DMS53 treated with DMSO at 0.1 percent for 48 hours (cell line): ENCODE measurements at regions not wholly inside any gene's neighbourhood (a gene's known extent, or its start where the extent isn't known, plus 50 kb on each side); places are given as distances from the start of the nearest gene placed in this dataset.
"Not testable (repeated sequence)": the region's sequence is repeated elsewhere in the genome, so short reads cannot be mapped to it uniquely, and the experiment has no call there.

ENCODE experiments used
- DNase-seq: peaks from one replicate; lab custom pipeline; 2025; ENCODE audit not compliant: unreplicated experiment; lab: John Stamatoyannopoulos, UW

GRCh38 chr5:89190515-89191265, 307.7 kb upstream of the MEF2C start:
- DNase-seq, result no peak

DNA sequence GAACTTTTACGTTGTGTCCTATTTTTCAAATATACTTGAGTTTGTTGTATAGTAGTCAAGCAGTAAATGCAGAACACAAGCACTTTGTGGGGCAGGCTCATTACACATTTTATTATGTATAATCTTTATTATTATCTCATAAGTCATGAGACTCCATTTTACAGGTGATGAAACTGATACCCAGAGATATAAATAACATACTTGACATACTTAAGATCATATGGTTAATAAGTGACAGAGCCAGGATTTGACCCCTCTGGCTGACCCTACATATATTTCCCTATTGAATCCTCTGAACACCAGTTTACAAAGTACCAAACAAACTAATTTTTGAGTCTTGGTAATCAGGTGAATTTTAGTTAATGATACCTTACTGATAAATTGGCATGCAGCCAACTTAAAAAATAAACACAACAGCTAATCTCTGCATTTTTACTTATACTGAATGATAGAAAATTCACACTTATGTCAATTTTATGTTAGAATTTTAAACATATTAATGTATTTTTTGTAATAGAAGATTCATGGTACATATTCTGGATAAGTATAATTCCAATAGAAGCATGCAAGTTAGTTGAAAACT, 305.0 kb upstream of the MEF2C start:
- peak; percentile 8 for DNase-seq

DNA sequence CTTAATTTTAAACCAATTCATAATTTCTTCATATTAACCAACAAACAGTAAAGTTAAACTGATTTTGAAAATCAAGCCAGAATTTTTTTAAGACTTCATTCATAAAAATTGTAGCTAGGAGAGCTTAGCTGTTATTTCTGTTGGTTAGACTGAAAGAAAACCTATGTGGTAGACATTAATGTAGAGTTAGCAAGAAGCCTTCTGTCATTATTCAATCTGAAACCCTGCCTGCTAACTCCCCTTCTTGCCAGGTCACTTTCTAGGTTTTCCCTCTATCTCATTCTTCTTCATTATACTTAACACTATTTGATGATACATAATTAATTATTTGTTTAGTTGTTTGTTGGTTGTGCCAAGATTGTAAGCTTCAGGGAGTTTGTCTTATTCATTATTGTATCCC, 304.3 kb upstream of the MEF2C start:
- DNase-seq, result no peak

DNA sequence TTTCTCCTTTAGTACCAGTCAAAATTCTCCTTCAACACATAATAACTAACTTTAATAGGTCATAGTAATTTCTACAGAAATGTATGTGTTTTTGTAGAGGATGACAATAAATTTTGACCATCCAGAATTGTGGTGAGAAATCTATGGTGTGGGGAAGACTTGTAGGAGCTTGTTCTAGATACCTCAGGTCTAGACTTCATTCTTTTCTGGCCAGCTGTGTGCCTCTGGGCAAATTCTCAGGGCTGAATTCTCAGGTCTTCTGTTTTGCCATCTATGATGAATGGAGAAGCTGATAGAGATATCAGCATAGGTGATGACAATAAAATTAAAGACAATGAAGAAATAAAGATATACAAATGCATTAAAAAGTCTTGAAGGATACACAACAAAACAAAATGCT, 298.6 kb upstream of the MEF2C start:
- no peak for DNase-seq

GRCh38 chr5:89179731-89180130, 296.7 kb upstream of the MEF2C start:
- DNase-seq, result no peak

- DNase-seq, result no peak
Measured at GRCh38 chr5:89178541-89178940, 295.6 kb upstream of the MEF2C start.

DNA sequence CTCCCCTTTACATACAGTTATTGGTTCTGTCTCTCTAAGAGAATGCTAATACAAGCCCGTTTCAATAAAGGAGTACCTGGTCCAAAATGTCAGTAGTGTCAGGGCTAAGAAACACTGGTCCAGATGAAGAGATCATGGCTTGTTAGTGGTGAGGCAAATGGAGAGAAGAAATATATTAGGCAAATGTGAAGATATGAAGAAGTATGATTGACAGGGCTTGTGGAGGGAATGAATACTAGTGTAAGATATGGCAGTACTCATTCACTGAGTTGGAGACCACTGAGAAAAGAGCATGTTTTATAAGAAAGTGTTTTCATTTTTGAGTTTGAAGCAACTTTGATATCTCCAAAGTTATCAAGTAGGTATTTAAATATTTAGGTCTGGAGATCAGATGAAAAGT, 290.5 kb upstream of the MEF2C start:
- DNase-seq, result no peak

- no peak for DNase-seq
Measured at GRCh38 chr5:89168766-89169165, 285.8 kb upstream of the MEF2C start.

- DNase-seq, result not testable (repeated sequence)
Measured at GRCh38 chr5:89164703-89165102, 281.7 kb upstream of the MEF2C start.

DNA sequence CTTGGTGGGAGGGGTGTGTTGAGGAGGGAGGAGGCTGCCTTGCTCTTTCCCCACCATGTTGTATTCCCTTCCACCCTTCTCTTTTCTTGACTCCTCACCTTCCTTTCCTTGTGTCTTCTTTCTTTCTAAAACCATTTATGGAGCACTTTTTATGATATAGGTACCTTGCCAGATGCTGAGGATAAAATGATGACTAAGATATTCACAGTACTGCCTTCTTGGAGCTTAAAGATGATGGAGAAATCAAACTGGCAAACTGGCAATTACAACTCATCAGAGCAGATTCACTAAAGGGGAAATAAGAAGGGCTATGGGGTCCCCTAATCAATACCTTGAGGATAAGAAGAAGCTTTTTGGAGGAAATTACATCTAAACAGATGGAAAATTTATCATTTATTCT, 273.2 kb upstream of the MEF2C start:
- no peak for DNase-seq

GRCh38 chr5:89147031-89147430, 264.0 kb upstream of the MEF2C start:
- no peak for DNase-seq

DNA sequence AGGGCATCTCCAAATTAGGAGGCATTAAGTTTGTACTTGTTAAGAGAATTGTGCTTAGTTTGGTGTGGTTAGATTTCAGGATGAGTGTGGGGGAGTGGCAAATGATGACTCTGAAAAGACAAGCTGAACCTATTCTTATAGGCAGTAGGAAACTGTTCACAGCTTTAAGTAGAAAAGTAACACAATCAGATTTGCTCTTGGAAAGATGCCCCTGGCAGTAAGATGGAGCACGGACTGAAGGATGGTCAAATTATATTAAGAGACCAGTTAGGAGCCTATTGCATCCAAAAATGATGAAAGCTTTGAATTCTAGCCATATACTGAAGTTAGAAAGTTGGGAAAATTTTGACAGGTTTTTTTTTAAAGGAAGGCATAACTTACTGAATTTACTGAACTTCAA, 254.2 kb upstream of the MEF2C start:
- DNase-seq, result no peak

DNA sequence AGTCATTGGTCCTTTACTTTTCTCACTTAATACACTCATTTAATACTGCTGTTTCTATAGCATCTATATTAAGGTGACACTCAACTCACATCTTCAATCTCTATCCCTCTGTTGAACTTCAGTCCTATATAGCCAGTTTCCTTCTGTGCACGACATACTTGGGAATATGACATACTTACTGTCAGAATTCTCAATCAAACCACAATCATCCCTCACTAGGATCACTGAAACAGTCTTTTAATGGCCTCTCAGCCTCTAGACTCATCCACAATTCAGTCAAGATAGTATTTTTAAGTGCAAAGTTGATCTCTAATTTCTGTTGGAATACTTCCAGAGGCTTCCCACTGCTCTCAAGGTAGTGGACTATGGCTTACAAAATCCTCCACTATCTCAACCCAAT, 251.0 kb upstream of the MEF2C start:
- DNase-seq, result no peak

DNA sequence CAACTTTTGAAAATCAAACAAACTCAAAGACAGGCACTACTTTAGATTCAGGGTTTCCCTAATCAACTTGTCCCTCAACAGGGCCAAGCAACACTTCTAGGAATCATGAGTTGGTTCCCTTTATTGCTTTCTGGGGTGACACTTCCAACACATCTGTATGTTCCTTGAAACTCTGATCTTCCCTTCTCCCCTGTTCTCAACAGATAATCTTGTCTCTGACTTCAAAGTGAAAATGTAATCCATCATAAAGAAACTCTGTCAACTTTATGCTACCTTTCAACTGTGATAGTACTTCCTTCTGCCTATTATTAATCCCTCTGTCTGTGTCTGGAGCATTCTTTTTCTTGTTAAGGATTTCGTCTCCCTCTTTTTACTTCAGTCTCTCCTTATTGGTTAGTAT, 250.1 kb upstream of the MEF2C start:
- no peak for DNase-seq

GRCh38 chr5:89130851-89131250, 247.9 kb upstream of the MEF2C start:
- no peak for DNase-seq

DNA sequence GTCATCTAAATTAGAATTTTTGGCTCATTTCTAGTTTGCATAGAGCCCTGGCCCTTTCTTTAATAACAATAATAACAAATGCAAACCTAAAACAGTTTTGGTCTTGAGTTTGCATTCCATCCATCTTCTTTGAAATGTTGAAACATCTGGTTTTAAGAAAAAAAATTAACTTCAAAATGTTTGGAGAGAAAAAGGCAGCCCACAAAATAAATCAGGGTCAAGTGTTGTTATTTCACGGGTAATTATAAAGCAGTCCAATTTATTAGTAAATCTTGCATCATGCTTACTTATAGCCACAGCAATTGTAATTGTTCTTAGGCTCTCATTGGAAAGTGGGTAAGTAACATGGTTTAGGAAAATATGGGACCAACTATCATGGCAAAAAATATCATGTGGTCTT, 247.0 kb upstream of the MEF2C start:
- DNase-seq, result no peak

DNA sequence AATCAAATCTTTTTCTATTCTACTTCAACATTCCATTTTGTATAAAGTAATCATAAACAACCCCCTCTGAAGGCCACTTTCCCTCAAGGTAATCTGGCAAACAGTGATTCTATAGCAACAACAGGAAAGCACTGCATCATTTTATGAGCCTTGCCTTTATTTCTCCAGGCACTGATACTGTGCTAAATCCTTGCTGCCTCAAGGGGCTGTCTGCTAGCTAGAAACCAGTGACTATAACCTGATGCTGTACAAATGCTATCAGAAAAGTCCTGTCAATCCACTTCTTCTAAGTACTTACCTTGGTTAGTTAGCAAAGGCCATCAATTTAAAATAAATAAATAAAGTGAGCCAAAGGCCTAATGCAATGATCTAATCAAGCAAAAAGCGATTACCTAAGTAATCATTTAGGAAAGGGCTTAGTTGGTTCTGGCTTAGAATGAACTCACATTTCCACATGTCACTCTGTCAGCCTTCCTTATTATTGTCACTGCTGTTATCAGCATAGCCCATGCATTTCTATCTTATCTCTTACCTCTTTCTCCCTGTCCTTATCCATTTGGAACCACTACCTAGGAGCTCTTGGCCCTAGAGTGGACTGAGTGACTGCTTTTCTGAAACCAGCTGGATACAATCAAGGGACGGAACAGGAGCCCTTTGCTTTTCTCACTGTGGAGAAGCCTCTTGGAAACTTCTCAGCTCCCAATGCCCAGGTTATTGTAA, 246.1 kb upstream of the MEF2C start:
- DNase-seq, result no peak

DNA sequence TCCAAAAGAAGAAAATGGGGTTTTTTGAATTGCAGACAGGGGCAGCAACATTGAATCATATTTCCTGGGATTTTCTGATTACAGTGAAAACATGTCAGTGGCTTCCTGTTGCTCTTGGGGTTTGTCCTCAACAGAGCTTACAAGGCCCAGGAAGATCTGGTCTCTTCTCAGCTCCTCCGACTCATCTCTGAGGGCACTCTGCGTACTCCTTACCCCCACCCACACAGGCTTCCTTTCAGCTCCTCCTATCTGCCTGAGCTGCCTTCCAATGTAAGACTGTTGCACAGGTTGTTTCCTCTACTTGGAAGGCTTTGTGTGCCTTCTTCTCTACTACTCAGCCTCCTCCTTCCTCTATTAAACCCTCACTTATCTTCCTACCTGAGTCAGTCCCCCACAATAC, 245.1 kb upstream of the MEF2C start:
- DNase-seq, result no peak

- DNase-seq, result no peak
Measured at GRCh38 chr5:89127191-89127590, 244.2 kb upstream of the MEF2C start.

GRCh38 chr5:89125372-89125771, 242.4 kb upstream of the MEF2C start:
- DNase-seq, result no peak

DNA sequence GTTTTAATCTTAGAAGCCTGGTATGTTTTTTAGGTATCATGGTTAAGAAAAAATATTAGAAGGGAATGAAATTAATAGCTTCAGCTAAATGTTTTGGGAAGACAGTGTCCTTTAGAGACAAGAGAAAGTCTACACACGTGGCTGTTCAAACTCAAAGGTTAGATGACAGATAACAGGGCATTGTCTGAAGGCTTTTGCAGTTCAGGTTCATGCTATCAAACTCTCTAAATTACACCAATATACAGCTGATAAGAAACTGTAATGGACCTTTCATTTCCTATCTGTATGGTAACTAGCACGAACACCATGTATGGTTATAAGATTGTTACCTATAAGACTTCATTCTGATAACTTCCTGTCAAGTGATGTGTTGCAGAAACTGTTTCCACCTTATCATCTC, 240.6 kb upstream of the MEF2C start:
- no peak for DNase-seq

DNA sequence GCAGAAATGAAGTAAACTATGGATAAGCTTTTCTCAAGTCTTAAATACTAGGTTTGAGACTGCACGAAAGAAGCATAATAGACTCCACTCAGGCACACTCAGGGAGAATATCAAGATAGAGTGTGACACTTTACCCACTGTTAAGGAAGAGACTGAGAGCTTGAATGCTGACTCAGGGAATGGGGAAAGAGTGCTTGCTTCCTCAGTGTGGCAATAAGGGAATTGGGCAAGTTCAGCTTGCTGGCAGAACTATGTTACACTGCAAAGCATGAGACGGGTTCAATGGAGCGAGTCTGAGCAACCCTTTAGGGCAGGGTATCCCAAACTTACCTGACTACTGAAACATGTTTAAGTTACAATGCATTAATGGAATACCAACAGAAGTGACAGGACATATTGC, 237.7 kb upstream of the MEF2C start:
- DNase-seq, result no peak
